Osteocyte (in vitro differentiated cells): ENCODE measurements at regions not wholly inside any gene's neighbourhood (a gene's known extent, or its start where the extent isn't known, plus 50 kb on each side); places are given as distances from the start of the nearest gene placed in this dataset.

Source experiments
- DNase-seq: peaks from one replicate; pipeline ENCODE4 v3.0.0; 2021; ENCODE audit warnings: mixed read lengths; ENCODE audit not compliant: unreplicated experiment; ENCODE audit errors: extremely low spot score
- H3K27ac Mint-ChIP-seq: one replicate; pipeline ENCODE4 v1.8.0; 2021; ENCODE audit warnings: mild to moderate bottlenecking, mixed read lengths; ENCODE audit not compliant: unreplicated experiment
- H3K27me3 Mint-ChIP-seq: one replicate; pipeline ENCODE4 v1.8.0; 2021; ENCODE audit warnings: mixed read lengths; ENCODE audit not compliant: unreplicated experiment
- H3K36me3 Mint-ChIP-seq: one replicate; pipeline ENCODE4 v1.8.0; 2021; ENCODE audit warnings: mixed read lengths; ENCODE audit not compliant: unreplicated experiment
- H3K4me1 Mint-ChIP-seq: one replicate; pipeline ENCODE4 v1.8.0; 2021; ENCODE audit warnings: mixed read lengths; ENCODE audit not compliant: unreplicated experiment
- H3K4me3 Mint-ChIP-seq: one replicate; pipeline ENCODE4 v1.8.0; 2021; ENCODE audit warnings: mild to moderate bottlenecking, moderate library complexity, mixed read lengths; ENCODE audit not compliant: unreplicated experiment
- H3K9me3 Mint-ChIP-seq: one replicate; pipeline ENCODE4 v1.8.0; 2021; ENCODE audit warnings: mixed read lengths; ENCODE audit not compliant: unreplicated experiment
- CTCF ChIP-seq: fragments of 200-600 bp; sonication (generic); IDR thresholded peaks from 2 replicates; pipeline ENCODE4 v1.5.0; 2021; ENCODE audit warnings: antibody characterized with exemption, mild to moderate bottlenecking, moderate library complexity

DNA sequence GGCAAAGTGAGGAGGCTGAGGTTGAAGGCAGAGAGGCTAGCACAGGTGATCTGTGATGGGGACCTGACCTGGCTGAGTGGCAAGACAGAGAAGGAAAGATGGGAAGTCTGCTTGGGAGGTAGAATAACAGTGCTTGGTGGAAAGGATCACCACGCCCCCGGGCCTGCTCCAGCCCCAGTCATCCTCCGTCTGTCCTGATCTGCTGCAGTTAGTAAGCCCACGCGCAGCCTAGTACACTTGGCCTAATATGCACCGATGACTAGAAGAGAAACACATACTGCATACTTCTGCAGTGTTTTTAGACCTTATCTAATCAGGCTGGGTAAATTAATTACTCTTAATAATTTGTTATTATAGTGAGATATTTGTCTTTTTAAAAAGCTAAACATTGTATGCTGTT is 103.7 kb upstream of the KLF3 start:
- peaks cover 4% of the 10 kb centered on the region for H3K36me3 Mint-ChIP-seq
- no peak overlapping the region for H3K27ac Mint-ChIP-seq
- H3K4me1 Mint-ChIP-seq = peaks cover 15% of the 10 kb centered on the region
- peaks cover 12% of the 10 kb centered on the region for H3K9me3 Mint-ChIP-seq
- no peak overlapping the region for H3K4me3 Mint-ChIP-seq
- no peak for TF ChIP-seq CTCF
- peaks cover 11% of the 10 kb centered on the region for H3K27me3 Mint-ChIP-seq
- no peak for DNase-seq

GRCh38 chr4:38560768-38561558 is 103.0 kb upstream of the KLF3 start:
- Mint-ChIP-seq H3K4me3 (no peak overlapping the region), H3K9me3 (peaks cover 6% of the 10 kb centered on the region), H3K27me3 (peaks cover 7% of the 10 kb centered on the region), H3K27ac (no peak overlapping the region), H3K36me3 (peaks cover 1% of the 10 kb centered on the region), H3K4me1 (peaks cover 21% of the 10 kb centered on the region)
- no peak for TF ChIP-seq CTCF
- DNase-seq = no peak

- H3K36me3 Mint-ChIP-seq = no peaks in the 10 kb centered on the region
- no peak overlapping the region for H3K4me3 Mint-ChIP-seq
- no peaks in the 10 kb centered on the region for H3K9me3 Mint-ChIP-seq
- no peak for TF ChIP-seq CTCF
- no peak overlapping the region for H3K27ac Mint-ChIP-seq
- peaks cover 22% of the 10 kb centered on the region for H3K4me1 Mint-ChIP-seq
- peaks cover 5% of the 10 kb centered on the region for H3K27me3 Mint-ChIP-seq
- DNase-seq = no peak
Observed at GRCh38 chr4:38562751-38563198, 101.2 kb upstream of the KLF3 start.

- Mint-ChIP-seq H3K9me3 (no peaks in the 10 kb centered on the region), H3K27me3 (peaks cover 6% of the 10 kb centered on the region), H3K4me3 (no peak overlapping the region), H3K27ac (no peak overlapping the region), H3K36me3 (no peaks in the 10 kb centered on the region), H3K4me1 (peaks cover 22% of the 10 kb centered on the region)
- no peak for TF ChIP-seq CTCF
- no peak for DNase-seq
Observed at GRCh38 chr4:38563707-38564495, 100.1 kb upstream of the KLF3 start.
